Neural crest cell (in vitro differentiated cells): ENCODE measurements at regions not wholly inside any gene's neighbourhood (a gene's known extent, or its start where the extent isn't known, plus 50 kb on each side); places are given as distances from the start of the nearest gene placed in this dataset.

Experiments used
- DNase-seq: peaks from one replicate; pipeline ENCODE4 v3.0.0; 2021; ENCODE audit warnings: low read depth, mixed read lengths, low spot score
- H3K27ac Mint-ChIP-seq: one replicate; pipeline ENCODE4 v1.8.0; 2021; ENCODE audit warnings: mild to moderate bottlenecking, mixed read lengths; ENCODE audit not compliant: unreplicated experiment
- H3K27me3 Mint-ChIP-seq: 2 replicates; pipeline ENCODE4 v1.8.0; 2021; ENCODE audit warnings: low read depth, mild to moderate bottlenecking, mixed read lengths
- H3K36me3 Mint-ChIP-seq: 2 replicates; pipeline ENCODE4 v1.8.0; 2021; ENCODE audit warnings: low read depth, mild to moderate bottlenecking, mixed read lengths
- H3K4me1 Mint-ChIP-seq: 2 replicates; pipeline ENCODE4 v1.8.0; 2021; ENCODE audit warnings: mixed read lengths
- H3K4me3 Mint-ChIP-seq: one replicate; pipeline ENCODE4 v1.8.0; 2021; ENCODE audit warnings: mild to moderate bottlenecking, mixed read lengths
- H3K9me3 Mint-ChIP-seq: 2 replicates; pipeline ENCODE4 v1.8.0; 2021; ENCODE audit warnings: mixed read lengths
- CTCF ChIP-seq: fragments of 200-600 bp; sonication (generic); conservative IDR thresholded peaks from 2 replicates; pipeline ENCODE4 v1.5.0; 2021; ENCODE audit warnings: antibody characterized with exemption, mild to moderate bottlenecking

- no peak for TF ChIP-seq CTCF
- no peaks in the 10 kb centered on the region for H3K9me3 Mint-ChIP-seq
- H3K4me3 Mint-ChIP-seq = no peak overlapping the region
- no peaks in the 10 kb centered on the region for H3K4me1 Mint-ChIP-seq
- no peak for DNase-seq
- no peak overlapping the region for H3K27ac Mint-ChIP-seq
- H3K27me3 Mint-ChIP-seq = no peaks in the 10 kb centered on the region
- no peaks in the 10 kb centered on the region for H3K36me3 Mint-ChIP-seq
These were observed 1505.7 kb upstream of the CADM2 start for GRCh38 chr3:83453056-83453455.

GRCh38 chr3:83454353-83454752, 1504.4 kb upstream of the CADM2 start:
- Mint-ChIP-seq H3K4me3 (no peak overlapping the region), H3K4me1 (no peaks in the 10 kb centered on the region), H3K9me3 (no peaks in the 10 kb centered on the region), H3K36me3 (no peaks in the 10 kb centered on the region), H3K27ac (no peak overlapping the region), H3K27me3 (no peaks in the 10 kb centered on the region)
- no peak for DNase-seq
- TF ChIP-seq CTCF = no peak

GRCh38 chr3:83457551-83457950, 1501.2 kb upstream of the CADM2 start:
- H3K4me3 Mint-ChIP-seq = no peak overlapping the region
- H3K36me3 Mint-ChIP-seq = no peaks in the 10 kb centered on the region
- H3K4me1 Mint-ChIP-seq = no peaks in the 10 kb centered on the region
- no peak for DNase-seq
- no peak for TF ChIP-seq CTCF
- H3K9me3 Mint-ChIP-seq = no peaks in the 10 kb centered on the region
- no peak overlapping the region for H3K27ac Mint-ChIP-seq
- no peaks in the 10 kb centered on the region for H3K27me3 Mint-ChIP-seq

- TF ChIP-seq CTCF = no peak
- H3K4me3 Mint-ChIP-seq = no peak overlapping the region
- no peaks in the 10 kb centered on the region for H3K27me3 Mint-ChIP-seq
- H3K27ac Mint-ChIP-seq = no peak overlapping the region
- H3K36me3 Mint-ChIP-seq = no peaks in the 10 kb centered on the region
- no peaks in the 10 kb centered on the region for H3K4me1 Mint-ChIP-seq
- no peak for DNase-seq
- no peaks in the 10 kb centered on the region for H3K9me3 Mint-ChIP-seq
These were observed 1498.7 kb upstream of the CADM2 start for GRCh38 chr3:83460052-83460451.

GRCh38 chr3:83461411-83461810, 1497.4 kb upstream of the CADM2 start:
- TF ChIP-seq CTCF = no peak
- no peak overlapping the region for H3K4me3 Mint-ChIP-seq
- no peak for DNase-seq
- H3K27ac Mint-ChIP-seq = no peak overlapping the region
- no peaks in the 10 kb centered on the region for H3K9me3 Mint-ChIP-seq
- H3K36me3 Mint-ChIP-seq = no peaks in the 10 kb centered on the region
- H3K27me3 Mint-ChIP-seq = no peaks in the 10 kb centered on the region
- no peaks in the 10 kb centered on the region for H3K4me1 Mint-ChIP-seq

- no peak overlapping the region for H3K4me3 Mint-ChIP-seq
- no peak overlapping the region for H3K27ac Mint-ChIP-seq
- DNase-seq = no peak
- H3K4me1 Mint-ChIP-seq = no peaks in the 10 kb centered on the region
- TF ChIP-seq CTCF = no peak
- peaks cover 3% of the 10 kb centered on the region for H3K36me3 Mint-ChIP-seq
- H3K9me3 Mint-ChIP-seq = no peaks in the 10 kb centered on the region
- H3K27me3 Mint-ChIP-seq = no peaks in the 10 kb centered on the region
These were observed 1481.2 kb upstream of the CADM2 start for GRCh38 chr3:83477563-83477962.
